ENCODE measurements at regions not wholly inside any gene's neighbourhood (a gene's known extent, or its start where the extent isn't known, plus 50 kb on each side); places are given as distances from the start of the nearest gene placed in this dataset.

DNA sequence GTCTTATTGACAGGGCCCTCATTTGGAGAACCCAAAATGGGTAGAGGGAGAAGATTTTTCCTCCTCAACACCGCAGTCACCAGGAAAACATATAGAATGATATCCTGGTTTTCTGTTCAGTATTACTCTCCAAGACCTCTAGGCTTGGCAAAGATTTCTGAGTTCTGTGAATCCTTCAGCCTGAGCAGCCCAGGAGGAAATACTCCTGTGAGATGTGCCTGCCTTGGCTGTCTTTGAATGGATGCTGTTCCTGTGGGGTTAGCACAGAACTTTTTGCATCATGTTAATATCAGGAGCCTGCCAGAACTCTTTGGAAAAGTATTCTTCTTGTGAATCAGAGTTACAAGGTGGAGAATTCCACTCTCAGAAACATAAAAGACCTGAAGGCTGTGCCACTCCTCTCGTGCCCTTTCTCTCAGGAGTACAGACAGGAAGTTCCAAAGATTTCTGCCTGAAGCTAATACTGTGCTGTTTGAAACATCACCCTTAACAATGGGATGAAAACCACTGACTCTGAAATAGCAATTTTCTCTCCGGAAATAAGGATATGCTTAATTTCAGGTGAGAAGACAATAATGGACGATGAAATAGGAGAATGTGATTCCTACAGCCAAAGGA lies 520.1 kb upstream of the NBEA start:
- ChIA-PET POLR2A (ENCODE audit: unreplicated experiment) (no interaction called here), CTCF (no interaction called here)
- Histone ChIP-seq H3K4me1 (replicated peaks; ENCODE audit: insufficient read depth) (no peaks in the 10 kb centered on the region), H3K9me3 (ENCODE audit: insufficient read depth, low read depth) (no peaks in the 10 kb centered on the region), H3F3A (ENCODE audit: insufficient read depth, low read depth) (no peaks in the 10 kb centered on the region), H3K9me2 (ENCODE audit: insufficient read depth) (no peaks in the 10 kb centered on the region), H3K27me3 (ENCODE audit: insufficient read depth, low read depth) (no peaks in the 10 kb centered on the region), H3K4me3 (no peak overlapping the region), H3K79me2 (ENCODE audit: low read depth) (no peaks in the 10 kb centered on the region), H3K36me3 (ENCODE audit: low read depth) (no peaks in the 10 kb centered on the region), H4K20me1 (ENCODE audit: insufficient read depth) (no peaks in the 10 kb centered on the region), H2AFZ (no peak overlapping the region), H3K27ac (no peak overlapping the region), H3K4me2 (no peak overlapping the region)
- DNase-seq, result no peak
- no TSS peak for BruUV-seq (replicated peaks)
- TF ChIP-seq EZH2 (IDR thresholded peaks at IDR 0.05; ENCODE audit: low read depth), result no peak
- TF ChIP-seq, protein P1, sequence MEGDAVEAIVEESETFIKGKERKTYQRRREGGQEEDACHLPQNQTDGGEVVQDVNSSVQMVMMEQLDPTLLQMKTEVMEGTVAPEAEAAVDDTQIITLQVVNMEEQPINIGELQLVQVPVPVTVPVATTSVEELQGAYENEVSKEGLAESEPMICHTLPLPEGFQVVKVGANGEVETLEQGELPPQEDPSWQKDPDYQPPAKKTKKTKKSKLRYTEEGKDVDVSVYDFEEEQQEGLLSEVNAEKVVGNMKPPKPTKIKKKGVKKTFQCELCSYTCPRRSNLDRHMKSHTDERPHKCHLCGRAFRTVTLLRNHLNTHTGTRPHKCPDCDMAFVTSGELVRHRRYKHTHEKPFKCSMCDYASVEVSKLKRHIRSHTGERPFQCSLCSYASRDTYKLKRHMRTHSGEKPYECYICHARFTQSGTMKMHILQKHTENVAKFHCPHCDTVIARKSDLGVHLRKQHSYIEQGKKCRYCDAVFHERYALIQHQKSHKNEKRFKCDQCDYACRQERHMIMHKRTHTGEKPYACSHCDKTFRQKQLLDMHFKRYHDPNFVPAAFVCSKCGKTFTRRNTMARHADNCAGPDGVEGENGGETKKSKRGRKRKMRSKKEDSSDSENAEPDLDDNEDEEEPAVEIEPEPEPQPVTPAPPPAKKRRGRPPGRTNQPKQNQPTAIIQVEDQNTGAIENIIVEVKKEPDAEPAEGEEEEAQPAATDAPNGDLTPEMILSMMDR (conservative IDR thresholded peaks at IDR 0.05), result no peak
- intact Hi-C loops (cut with micrococcal nuclease; ENCODE audit: unreplicated experiment), result no loop called here

- POLR2A ChIA-PET (ENCODE audit: unreplicated experiment), result no interaction called here
- H3K79me2 ChIP-seq (ENCODE audit: low read depth), result no peaks in the 10 kb centered on the region
These were observed 519.1 kb upstream of the NBEA start for GRCh38 chr13:34422956-34423355.

DNA sequence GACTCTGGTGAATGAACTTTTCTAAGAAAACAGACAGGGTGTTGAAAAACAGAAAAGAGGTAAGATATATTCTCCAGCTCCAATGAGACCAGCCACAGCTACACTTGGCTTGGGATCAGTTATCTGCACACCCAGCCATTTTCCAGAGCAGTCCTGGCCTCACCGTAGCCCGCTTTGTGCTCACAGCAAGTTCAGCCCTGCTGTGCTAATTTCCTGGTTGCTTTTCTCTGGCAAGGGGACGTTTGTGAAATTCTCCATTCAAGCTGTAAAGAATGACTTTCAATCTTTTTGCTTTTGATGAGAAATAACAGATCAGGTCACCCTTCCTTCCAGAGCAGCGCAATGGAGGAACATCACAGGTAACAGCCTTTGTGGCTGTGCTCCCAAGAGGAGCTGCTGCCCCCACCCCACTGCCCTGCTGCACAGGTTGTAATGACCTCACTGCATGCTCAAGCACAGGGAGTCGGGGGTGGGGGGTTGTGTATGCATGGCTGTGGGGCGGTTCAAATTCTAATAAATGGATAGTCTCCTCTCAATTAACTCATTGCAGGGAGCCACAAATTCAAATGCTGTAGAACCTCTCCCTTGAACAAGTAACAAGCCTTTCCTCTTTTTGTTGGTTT lies 516.6 kb upstream of the NBEA start:
- no peak overlapping the region for H3K4me2 ChIP-seq
- H4K20me1 ChIP-seq (ENCODE audit: insufficient read depth), result no peaks in the 10 kb centered on the region
- intact Hi-C loops (cut with micrococcal nuclease; ENCODE audit: unreplicated experiment), result no loop called here
- TF ChIP-seq, protein P1 (conservative IDR thresholded peaks at IDR 0.05), result no peak
- no peak for TF ChIP-seq EZH2 (IDR thresholded peaks at IDR 0.05; ENCODE audit: low read depth)
- H3K4me1 ChIP-seq (replicated peaks; ENCODE audit: insufficient read depth), result no peaks in the 10 kb centered on the region
- H3K9me2 ChIP-seq (ENCODE audit: insufficient read depth), result no peaks in the 10 kb centered on the region
- no peak overlapping the region for H3K27ac ChIP-seq
- no peaks in the 10 kb centered on the region for H3K27me3 ChIP-seq (ENCODE audit: insufficient read depth, low read depth)
- H3F3A ChIP-seq (ENCODE audit: insufficient read depth, low read depth), result no peaks in the 10 kb centered on the region
- ChIA-PET POLR2A (ENCODE audit: unreplicated experiment) (no interaction called here), CTCF (interaction anchor here (0.7 kb wide), 1 partner anchor 444 kb away, joined by 4 read pairs; no protein-coding TSS in a partner anchor)
- no TSS peak for BruUV-seq (replicated peaks)
- H3K79me2 ChIP-seq (ENCODE audit: low read depth), result no peaks in the 10 kb centered on the region
- no peaks in the 10 kb centered on the region for H3K9me3 ChIP-seq (ENCODE audit: insufficient read depth, low read depth)
- no peak overlapping the region for H3K4me3 ChIP-seq
- H3K36me3 ChIP-seq (ENCODE audit: low read depth), result no peaks in the 10 kb centered on the region
- no peak overlapping the region for H2AFZ ChIP-seq
- DNase-seq, result no peak

More at GRCh38 chr13:34422956-34423355, 519.1 kb upstream of the NBEA start:
- TF ChIP-seq, protein P1 (conservative IDR thresholded peaks at IDR 0.05), result no peak
- no peak for TF ChIP-seq EZH2 (IDR thresholded peaks at IDR 0.05; ENCODE audit: low read depth)
- DNase-seq, result no peak
- no TSS peak for BruUV-seq (replicated peaks)
- no peaks in the 10 kb centered on the region for H3K4me1 ChIP-seq (replicated peaks; ENCODE audit: insufficient read depth)
- H3K27ac ChIP-seq, result no peak overlapping the region
- no peaks in the 10 kb centered on the region for H3K9me3 ChIP-seq (ENCODE audit: insufficient read depth, low read depth)
- intact Hi-C loops (cut with micrococcal nuclease; ENCODE audit: unreplicated experiment), result no loop called here
- no peak overlapping the region for H3K4me3 ChIP-seq
- H3K36me3 ChIP-seq (ENCODE audit: low read depth), result no peaks in the 10 kb centered on the region
- H3K27me3 ChIP-seq (ENCODE audit: insufficient read depth, low read depth), result no peaks in the 10 kb centered on the region
- CTCF ChIA-PET, result no interaction called here
- no peak overlapping the region for H3K4me2 ChIP-seq
- H3F3A ChIP-seq (ENCODE audit: insufficient read depth, low read depth), result no peaks in the 10 kb centered on the region
- H4K20me1 ChIP-seq (ENCODE audit: insufficient read depth), result no peaks in the 10 kb centered on the region
- H3K9me2 ChIP-seq (ENCODE audit: insufficient read depth), result no peaks in the 10 kb centered on the region
- no peak overlapping the region for H2AFZ ChIP-seq
